NCI-H460 (cell line): ENCODE measurements at regions not wholly inside any gene's neighbourhood (a gene's known extent, or its start where the extent isn't known, plus 50 kb on each side); places are given as distances from the start of the nearest gene placed in this dataset.
A peak's percentile ranks its signal among the peaks of the same experiment; 100 is the strongest.
"Not testable (repeated sequence)": the region's sequence is repeated elsewhere in the genome, so short reads cannot be mapped to it uniquely, and the experiment has no call there.

Source experiments
- DNase-seq: peaks from one replicate; pipeline ENCODE4 v3.0.0-alpha.2; 2016; ENCODE audit warnings: low read depth; ENCODE audit errors: extremely low read depth

DNA sequence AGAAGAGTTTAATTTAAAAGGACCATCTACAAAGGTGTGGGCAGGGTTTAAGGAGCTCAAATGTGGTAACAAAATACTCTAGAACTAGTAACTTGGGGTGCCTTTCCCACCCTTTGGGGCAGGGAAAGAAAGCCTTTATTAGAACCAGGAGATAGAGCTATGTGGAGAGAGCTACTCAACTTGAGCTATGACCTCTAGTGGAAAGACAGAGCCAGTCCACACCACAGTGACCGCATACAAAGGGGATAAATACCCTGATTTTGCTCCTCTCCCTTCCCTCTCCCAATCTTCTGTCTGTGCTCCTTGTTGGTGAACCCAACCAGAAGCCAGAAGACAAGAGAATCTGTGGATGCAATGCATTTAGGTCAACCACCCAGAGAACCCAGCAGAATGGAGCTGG is 54.4 kb upstream of the JAK1 start:
- DNase-seq: peak; percentile 24

DNA sequence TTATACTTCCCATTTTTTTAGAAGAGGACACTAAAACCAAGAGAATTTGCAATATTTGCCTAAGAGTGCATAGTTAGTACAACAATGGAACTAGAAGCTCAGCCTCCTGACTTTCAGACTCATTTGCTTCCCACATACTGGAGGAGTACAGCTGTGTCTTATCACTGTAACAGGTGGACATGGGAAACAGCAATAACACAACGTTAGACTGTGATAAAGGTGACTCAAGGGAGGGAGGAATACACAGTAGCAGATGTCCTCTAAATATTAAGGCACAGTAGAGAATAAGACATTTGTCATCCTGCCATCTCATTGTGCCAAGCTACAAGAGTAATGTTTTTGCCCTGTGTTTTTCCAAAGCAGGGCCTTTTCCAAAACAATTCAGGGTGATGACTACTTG is 55.4 kb upstream of the JAK1 start:
- DNase-seq: no peak

DNA sequence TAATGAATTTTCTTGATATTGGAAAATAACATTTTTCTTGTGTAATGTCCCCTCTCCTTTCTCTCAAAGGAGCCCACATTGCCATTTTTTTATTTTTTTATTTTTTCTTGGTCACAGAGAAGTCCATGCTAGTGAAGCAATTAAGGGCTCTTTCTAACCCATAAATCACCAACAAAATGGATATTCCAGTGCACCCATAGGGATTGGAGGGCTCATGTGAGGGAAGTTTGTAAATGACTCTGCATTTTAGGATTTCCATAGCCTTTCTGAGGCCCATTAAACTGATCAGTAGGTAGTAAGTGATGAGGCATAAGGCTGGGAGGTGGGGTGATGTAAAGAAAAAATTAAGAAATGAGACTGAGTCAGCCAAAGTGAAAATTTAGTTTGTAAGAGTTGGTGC is 55.9 kb upstream of the JAK1 start:
- no peak for DNase-seq

DNA sequence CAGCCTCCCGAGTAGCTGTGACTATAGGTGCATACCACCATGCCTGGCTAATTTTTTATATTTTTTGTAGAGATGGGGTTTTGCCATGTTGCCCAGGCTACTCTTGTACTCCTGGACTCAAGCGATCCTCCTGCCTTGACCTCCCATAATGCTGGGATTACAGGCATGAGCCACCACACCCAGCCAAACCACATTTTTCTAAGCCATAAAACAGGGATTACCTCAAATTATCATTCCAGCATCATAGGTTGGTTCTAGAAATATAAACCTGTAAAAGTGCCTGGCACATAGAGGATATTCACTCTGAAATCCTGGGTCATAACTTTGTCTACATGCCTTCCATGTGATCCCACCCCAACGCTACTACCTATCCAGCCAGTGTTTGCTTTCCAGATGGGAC is 59.4 kb upstream of the JAK1 start:
- DNase-seq: no peak

DNA sequence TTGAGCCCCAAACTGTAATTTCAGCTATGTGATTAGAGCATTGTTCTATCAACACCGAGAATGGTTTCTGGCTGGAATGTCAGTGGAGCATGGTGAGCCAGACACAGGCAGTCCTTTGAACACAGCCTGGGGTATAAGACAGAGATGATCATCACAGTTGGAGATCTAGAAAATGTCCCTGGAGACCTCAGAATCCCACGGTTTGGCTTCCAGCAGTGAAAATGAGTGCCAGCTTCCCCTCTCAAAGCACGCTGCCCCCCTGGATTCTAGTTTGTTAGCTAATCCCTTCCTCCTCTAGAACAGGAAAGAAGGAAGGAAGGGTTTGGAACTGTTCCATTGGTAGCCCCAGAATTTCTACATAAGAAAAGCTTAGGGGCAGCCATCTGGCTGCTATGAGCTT is 59.9 kb upstream of the JAK1 start:
- DNase-seq: no peak

DNA sequence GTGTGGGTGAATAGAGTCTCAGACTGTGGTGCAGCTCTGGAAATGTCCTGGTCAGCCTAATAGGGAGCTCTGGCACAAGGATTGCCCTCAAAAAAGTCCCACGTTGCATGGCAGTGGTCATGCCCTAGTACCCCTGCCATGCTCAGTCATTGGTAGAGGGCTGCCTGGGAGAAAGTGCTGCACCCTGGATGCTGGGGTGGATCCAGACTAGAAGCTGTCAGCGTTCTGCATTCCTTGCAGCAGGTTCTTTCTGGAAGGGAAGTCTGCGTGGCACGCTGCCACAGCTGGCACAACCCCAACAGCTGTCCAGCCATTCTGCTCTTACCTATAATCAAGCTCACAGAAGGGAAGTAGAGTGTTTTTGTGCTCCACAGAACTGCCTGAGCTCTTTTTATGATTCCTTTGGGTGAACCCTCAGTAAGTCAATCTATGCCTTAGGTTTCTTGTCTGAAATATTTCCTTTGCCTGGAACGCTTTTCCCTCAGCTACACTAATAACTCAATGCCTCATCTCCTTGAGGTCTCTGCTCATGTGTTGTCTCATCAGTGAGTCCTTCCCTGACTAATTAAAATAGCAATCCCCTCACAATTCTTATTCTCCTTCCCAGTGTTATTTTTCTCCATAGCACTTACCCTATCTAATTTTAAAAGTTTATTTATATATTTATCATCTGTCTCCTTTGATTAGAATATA is 61.5 kb upstream of the JAK1 start:
- DNase-seq: no peak

DNA sequence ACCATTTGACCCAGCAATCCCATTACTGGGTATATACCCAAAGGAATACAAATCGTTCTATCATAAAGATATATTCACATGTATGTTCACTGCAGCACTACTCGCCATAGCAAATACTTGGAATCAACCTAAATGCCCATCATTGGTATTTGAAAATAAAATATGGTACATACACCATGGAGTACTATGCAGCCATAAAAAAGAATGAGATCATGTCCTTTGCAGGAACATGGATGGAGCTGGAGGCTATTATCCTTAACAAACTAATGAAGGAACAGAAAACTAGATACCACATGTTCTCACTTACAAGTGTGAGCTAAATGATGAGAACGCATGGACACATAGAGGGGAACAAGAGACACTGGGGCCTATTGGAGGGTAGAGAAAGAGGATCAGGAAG is 63.1 kb upstream of the JAK1 start:
- DNase-seq: not testable (repeated sequence)

DNA sequence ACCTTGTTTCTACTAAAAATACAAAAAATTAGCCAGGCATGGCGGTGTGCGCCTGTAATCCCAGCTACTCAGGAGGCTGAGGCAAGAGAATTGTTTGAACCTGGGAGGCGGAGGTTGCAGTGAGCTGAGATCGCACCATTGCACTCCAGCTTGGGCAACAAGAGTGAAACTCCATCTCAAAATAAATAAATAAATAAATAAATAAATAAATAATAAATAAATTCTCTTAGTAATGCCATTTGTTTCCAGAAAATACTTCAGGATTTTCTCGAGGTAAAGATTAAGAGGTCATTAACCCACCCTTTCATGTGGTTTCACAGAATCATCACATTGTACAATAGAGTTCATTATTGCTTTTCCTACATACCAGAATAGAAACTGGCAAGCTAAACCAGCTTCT is 68.5 kb upstream of the JAK1 start:
- not testable (repeated sequence) for DNase-seq

DNA sequence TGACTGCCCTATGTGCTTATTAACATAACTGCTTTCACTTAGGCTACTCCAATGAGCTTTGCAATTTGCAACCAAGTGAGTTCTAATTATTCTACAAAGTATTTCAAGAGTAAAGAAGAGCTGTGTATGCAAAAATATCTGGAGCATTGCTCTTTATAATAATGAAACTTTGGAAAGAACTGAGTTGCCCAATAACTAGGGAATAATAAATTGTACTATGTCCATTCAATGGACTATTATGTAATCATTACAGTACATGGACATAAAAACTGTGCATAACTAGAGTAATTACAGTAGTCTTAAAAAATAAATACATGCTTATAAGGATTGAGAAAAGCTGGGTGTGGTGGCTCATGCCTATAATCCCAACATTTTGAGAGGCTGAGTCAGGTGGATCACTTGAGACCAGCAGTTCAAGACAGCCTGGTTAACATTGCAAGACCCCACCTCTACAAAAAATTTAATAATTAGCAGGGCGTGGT is 70.3 kb upstream of the JAK1 start:
- DNase-seq: no peak

DNA sequence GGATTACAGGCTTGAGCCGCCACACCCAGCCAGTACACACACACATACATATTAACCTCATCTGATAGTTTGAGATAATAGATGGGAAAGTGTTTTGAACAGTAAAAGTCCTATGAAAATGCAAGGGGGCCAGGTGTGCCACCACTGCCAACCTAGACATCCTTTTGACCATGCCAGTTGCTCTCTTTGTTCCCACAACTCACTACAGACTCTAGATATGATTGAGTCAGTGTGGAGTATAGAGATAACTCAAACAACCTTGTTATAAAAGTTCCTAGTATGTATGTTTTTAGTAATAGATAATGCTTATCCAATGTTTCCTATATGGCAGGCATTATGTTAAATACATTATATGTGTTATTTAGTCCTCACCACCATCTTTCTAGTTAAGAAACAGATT is 72.7 kb upstream of the JAK1 start:
- DNase-seq: no peak

DNA sequence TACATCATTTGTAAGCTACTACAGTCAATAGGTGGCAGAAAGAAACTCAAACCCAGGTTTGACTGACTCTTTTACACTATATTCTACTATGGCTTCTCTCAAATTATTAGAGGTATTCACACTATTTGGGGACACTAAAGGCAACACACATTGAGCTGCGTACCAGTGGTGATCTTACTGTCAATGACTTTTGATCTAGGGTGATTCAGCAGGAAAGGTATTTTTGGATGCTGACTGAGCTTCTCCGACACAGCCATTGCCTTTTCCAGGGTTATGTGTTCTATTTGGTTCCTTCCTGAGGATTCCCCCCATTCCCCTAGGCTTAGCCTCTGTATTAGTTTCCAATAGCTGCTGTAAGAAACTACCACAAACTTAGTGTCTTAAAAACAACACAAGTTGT is 73.2 kb upstream of the JAK1 start:
- no peak for DNase-seq

DNA sequence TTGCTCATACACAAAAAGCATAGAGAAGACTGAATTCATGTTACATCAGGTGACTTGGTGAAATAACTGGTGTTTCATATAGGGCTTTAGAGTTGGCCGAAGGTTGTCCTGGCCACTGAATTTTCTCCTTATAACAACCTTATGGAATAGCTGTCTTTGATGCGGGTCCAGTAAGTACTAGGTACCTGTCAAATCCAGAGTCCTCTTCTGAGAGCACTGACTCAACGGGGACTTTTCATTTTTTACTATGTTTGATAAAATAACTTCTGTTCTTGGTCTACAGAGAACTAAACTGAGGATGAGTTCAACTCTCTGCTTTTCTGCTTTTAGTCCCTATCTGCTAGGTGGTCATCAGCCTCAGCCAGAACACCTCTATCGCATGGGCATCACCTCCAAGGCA is 76.1 kb upstream of the JAK1 start:
- DNase-seq: no peak

DNA sequence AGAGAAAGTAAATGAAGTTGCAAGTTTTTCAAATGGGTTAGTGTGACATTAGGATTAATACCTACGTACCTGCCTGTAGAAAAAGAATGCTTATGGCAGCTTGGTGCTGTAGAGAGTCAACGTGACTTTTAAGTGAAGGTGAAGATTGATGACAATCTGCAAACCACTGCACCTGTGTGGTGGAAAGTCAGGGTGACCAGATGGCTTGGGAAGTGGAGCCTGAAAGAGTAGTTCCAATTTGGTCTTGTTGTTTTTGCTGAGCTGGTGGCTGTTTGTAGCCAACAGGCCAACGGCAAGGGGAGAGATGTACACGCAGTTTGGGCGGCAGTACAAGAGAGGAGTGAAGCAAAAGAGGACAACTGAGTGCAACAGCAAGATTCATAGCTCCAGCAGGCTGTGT is 78.1 kb upstream of the JAK1 start:
- DNase-seq: no peak

DNA sequence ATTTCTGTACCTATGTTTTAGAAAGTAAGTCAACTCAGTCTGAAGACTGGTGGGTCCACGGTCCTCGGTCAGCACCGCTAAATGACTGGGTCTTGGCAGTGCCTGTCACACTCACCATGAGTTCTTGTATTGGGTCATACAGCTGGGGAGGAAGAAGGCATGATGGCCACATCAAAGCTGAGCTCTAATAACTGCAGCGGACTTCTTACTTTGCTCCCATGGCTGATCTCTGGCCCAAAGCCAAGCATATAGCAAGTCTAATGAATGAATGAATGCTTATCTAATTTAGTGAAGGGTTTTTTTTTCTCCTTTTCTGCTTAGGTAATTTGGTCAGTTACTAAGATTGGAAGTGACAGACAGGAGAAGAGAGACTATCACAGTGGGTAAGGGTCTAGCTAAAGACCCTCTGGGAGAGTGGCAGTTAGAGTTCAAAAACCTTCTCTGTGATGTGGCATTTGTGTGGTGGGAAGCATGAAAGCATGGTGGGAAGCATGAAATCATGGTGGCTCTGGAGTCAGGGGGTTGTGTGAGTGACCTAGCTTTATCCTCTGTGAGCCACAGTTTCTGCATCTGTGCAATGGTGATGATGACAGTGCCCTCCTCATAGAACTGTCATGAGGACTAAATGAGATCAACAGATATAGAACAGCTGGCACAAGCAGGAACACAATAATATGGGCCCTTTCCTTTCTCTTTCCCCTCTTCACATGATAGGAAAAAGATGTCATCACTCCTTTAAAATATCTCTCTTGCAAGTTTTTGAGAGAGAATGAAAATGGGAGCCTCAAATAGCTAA is 78.9 kb upstream of the JAK1 start:
- DNase-seq: no peak

DNA sequence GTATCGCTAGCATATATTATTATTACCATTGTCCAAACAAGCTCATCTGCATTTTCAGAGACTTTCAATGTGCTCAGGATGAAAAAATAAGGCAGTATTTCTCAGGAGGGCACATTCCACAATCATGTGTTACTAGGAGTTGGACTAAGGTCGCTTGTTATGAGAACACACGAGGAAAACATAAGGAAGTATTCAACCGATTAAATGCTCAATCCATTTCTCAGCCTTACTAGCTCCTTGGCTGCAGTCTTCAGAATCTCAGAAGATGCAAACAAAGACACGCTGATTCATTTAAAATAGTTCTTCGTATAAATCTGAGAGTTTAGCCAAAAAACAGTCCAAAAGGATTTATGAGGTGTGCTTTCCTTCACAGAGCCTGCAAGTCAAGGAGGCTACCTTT is 82.0 kb upstream of the JAK1 start:
- DNase-seq: no peak

DNA sequence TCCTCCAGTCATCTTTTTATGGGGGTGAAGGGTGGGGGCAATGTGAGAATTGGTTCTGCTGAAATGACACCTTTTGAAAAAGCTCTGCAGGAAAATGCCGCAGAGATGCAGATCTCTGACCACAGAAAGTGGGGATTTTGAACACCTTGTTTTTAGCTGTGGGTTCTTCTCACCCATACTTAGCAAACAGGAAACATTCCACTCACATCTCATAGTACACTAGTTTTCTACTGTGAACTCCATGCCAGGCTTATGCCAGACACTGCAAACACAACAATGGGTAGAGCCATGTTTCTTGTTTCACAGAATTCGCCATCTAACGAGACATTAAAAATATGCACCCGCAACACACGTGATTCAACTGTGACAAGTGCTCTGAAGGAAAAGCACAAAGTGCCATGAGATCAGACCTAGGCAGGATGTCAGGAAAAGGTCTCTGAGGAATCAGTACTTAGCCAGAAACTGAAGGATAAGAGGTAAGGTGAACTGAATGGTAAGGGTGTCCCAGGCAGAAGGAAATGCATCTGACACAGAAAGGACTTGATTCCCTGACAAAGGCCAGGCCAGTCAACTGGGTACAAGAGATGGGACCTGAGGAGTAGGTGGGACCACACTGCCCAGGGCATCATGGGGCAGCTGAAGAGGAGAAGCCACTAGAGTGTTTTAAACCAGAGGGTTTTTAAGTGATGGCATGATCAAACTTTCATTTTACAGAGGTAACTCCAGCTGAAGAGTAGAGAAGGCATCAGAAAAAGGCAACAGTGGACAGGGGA is 83.8 kb upstream of the JAK1 start:
- DNase-seq: no peak

DNA sequence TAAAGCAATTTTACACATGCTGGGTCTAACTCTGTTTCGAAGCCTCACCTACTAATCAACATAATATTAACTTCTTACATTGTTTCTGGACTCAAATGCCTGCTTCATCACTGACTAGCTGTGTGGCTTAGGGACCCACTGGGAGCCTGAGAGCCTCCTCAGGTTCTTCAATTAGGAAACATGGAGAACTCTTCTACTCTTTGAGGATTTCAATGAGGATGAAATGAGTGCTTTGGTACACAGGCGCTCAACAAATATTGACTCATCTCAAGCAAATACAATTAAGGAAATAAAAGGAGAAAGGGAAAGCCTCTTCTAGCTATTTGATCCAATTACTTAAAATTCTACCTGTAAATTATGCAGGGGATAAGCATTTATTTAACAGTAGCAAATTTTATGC is 84.4 kb upstream of the JAK1 start:
- DNase-seq: no peak

DNA sequence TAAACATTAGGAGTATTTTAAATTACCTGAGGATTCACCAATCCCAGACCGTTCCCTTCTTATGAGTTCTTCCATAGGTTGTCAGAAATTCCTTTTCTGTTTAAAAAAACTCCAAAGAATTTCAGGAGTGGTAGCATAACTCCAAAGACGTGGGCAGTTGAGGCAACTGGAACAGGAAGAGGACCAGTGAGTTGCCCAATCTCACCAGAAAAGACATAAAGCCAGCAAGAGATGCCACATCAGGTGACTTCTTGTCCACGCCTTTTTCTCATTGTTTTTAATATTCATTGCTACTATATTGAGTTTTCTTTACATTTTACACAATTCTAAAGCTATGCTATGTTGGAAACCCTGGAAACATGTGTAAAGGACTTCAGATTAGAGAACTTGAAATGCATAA is 88.1 kb upstream of the JAK1 start:
- no peak for DNase-seq

DNA sequence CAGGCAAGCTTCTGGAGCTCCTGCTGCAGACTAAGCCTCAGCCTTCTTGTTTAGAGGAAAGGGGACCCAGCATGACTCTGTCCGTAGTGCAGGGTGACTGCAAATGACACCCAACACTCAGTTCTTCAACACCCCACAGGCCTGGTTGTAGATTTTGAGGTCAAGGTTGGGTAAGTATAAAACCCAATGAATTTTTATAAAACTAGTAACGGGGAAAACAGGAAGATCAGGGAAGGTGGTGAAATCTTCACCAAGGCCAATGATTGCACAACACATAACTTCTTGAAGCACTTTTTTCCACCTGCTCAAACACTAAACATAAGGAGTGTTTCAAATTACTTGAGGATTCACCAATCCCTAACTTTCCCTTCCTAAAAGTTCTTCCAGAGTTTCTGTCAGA is 89.4 kb upstream of the JAK1 start:
- no peak for DNase-seq

DNA sequence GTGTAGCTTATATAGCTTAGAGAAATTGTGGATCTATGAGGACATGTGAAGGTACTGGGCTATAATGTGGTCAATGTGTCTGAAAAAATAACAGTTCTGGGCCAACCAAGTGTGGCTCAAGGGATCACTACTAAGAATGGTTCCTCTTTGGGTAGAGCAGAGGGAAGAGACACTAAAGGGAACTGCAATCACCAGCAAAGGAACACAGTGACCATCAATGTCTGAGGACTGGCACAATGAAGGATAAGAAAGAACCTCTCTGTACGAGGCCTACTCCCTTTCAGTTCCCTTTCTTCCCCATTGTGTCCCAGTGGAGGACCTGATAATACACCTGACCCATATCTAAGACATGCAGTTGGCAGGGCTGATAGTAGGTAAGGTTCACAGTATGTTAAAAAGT is 89.9 kb upstream of the JAK1 start:
- DNase-seq: no peak

DNA sequence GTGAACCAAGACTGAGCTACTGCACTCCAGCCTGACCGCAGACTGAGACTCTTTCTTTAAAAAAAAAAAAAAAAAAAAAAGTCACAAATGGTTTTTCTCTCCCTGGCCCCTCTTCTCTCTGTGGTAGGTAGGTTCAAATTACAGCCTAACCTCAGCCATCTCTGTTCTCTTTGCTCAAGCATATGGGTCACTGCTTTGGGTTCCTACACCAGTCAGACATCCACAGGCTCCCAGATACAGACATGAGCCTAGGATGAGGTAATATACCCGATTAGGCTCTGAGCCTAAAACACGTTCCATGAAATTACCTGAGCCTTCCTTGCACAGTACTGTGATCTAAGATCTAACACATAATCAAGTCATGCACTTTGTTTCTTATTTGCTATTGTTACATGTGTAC is 90.5 kb upstream of the JAK1 start:
- DNase-seq: no peak
